ENCODE measurements at regions not wholly inside any gene's neighbourhood (a gene's known extent, or its start where the extent isn't known, plus 50 kb on each side); places are given as distances from the start of the nearest gene placed in this dataset.

GRCh38 chr3:22942981-22943380 is 260.1 kb upstream of the UBE2E2 start:
- H3K9me3 ChIP-seq (ENCODE audit: insufficient read depth, low read length, severe bottlenecking): no peaks in the 10 kb centered on the region
- H3K9ac ChIP-seq (ENCODE audit: low read depth, low read length): no peak overlapping the region
- TF ChIP-seq EZH2 (IDR thresholded peaks at IDR 0.05; ENCODE audit: borderline replicate concordance, low read depth, low read length, severe bottlenecking): no peak
- no peaks in the 10 kb centered on the region for H3K79me2 ChIP-seq (ENCODE audit: insufficient read depth, low read length)
- DNase-seq (no peak), ATAC-seq (ENCODE audit: insufficient read depth, low read depth) (no peak)
- H3K27me3 ChIP-seq (ENCODE audit: insufficient read depth, low read length, poor library complexity): no peaks in the 10 kb centered on the region
- H3K36me3 ChIP-seq (ENCODE audit: insufficient read depth, low read length): no peaks in the 10 kb centered on the region
- H3K4me1 ChIP-seq (ENCODE audit: insufficient read depth, low read length): no peaks in the 10 kb centered on the region
- H3K4me3 ChIP-seq (ENCODE audit: low read depth in 1 of 2, low read length in 2 of 2): no peak overlapping the region
- H4K20me1 ChIP-seq (ENCODE audit: insufficient read depth, low read length): no peaks in the 10 kb centered on the region
- no peak overlapping the region for H3K4me2 ChIP-seq (ENCODE audit: insufficient read depth, low read length)
- no peak overlapping the region for H2AFZ ChIP-seq (ENCODE audit: low read depth, low read length)
- H3K27ac ChIP-seq (ENCODE audit: low read length): no peak overlapping the region

- no peaks in the 10 kb centered on the region for H4K20me1 ChIP-seq (ENCODE audit: insufficient read depth, low read length)
- no peaks in the 10 kb centered on the region for H3K4me1 ChIP-seq (ENCODE audit: insufficient read depth, low read length)
- no peak overlapping the region for H3K9ac ChIP-seq (ENCODE audit: low read depth, low read length)
- H3K79me2 ChIP-seq (ENCODE audit: insufficient read depth, low read length): no peaks in the 10 kb centered on the region
- no peak overlapping the region for H3K4me2 ChIP-seq (ENCODE audit: insufficient read depth, low read length)
- no peak overlapping the region for H3K27ac ChIP-seq (ENCODE audit: low read length)
- H3K9me3 ChIP-seq (ENCODE audit: insufficient read depth, low read length, severe bottlenecking): no peaks in the 10 kb centered on the region
- ATAC-seq (ENCODE audit: insufficient read depth, low read depth) (no peak), DNase-seq (no peak)
- no peaks in the 10 kb centered on the region for H3K27me3 ChIP-seq (ENCODE audit: insufficient read depth, low read length, poor library complexity)
- TF ChIP-seq EZH2 (IDR thresholded peaks at IDR 0.05; ENCODE audit: borderline replicate concordance, low read depth, low read length, severe bottlenecking): no peak
- TF ChIP-seq, protein P1, sequence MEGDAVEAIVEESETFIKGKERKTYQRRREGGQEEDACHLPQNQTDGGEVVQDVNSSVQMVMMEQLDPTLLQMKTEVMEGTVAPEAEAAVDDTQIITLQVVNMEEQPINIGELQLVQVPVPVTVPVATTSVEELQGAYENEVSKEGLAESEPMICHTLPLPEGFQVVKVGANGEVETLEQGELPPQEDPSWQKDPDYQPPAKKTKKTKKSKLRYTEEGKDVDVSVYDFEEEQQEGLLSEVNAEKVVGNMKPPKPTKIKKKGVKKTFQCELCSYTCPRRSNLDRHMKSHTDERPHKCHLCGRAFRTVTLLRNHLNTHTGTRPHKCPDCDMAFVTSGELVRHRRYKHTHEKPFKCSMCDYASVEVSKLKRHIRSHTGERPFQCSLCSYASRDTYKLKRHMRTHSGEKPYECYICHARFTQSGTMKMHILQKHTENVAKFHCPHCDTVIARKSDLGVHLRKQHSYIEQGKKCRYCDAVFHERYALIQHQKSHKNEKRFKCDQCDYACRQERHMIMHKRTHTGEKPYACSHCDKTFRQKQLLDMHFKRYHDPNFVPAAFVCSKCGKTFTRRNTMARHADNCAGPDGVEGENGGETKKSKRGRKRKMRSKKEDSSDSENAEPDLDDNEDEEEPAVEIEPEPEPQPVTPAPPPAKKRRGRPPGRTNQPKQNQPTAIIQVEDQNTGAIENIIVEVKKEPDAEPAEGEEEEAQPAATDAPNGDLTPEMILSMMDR (IDR thresholded peaks at IDR 0.05; ENCODE audit: borderline replicate concordance, extremely low read depth, low read length, poor library complexity, severe bottlenecking): no peak
- no peak overlapping the region for H3K4me3 ChIP-seq (ENCODE audit: low read depth in 1 of 2, low read length in 2 of 2)
- H3K36me3 ChIP-seq (ENCODE audit: insufficient read depth, low read length): no peaks in the 10 kb centered on the region
- no peak overlapping the region for H2AFZ ChIP-seq (ENCODE audit: low read depth, low read length)
Measured at GRCh38 chr3:22947851-22948250, 255.3 kb upstream of the UBE2E2 start.

DNA sequence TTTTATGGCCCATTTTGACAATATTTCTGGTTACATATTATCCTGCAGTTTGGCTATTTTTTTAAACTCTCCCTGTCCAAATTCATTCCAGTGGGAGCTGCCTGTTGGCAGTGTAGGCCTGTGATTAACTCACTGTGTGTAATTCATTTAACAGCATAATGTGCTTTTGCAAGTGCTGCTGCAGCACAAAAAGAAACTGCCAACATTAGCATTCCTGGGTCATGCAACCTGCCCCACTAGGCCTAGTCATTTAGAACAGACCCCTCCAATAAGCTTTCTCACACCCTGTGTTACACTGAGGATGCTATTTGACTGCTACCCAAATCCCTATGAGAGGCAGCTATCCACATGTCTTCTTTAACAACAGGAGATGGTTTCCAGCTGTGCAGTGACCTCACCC is 251.2 kb upstream of the UBE2E2 start:
- H4K20me1 ChIP-seq (ENCODE audit: insufficient read depth, low read length): no peaks in the 10 kb centered on the region
- H3K36me3 ChIP-seq (ENCODE audit: insufficient read depth, low read length): no peaks in the 10 kb centered on the region
- H3K27ac ChIP-seq (ENCODE audit: low read length): no peak overlapping the region
- TF ChIP-seq EZH2 (IDR thresholded peaks at IDR 0.05; ENCODE audit: borderline replicate concordance, low read depth, low read length, severe bottlenecking): no peak
- TF ChIP-seq, protein P1 (IDR thresholded peaks at IDR 0.05; ENCODE audit: borderline replicate concordance, extremely low read depth, low read length, poor library complexity, severe bottlenecking): no peak
- H3K9ac ChIP-seq (ENCODE audit: low read depth, low read length): no peak overlapping the region
- no peak for ATAC-seq (ENCODE audit: insufficient read depth, low read depth)
- H2AFZ ChIP-seq (ENCODE audit: low read depth, low read length): no peak overlapping the region
- DNase-seq: no peak
- H3K4me3 ChIP-seq (ENCODE audit: low read depth in 1 of 2, low read length in 2 of 2): no peak overlapping the region
- no peak overlapping the region for H3K4me2 ChIP-seq (ENCODE audit: insufficient read depth, low read length)
- no peaks in the 10 kb centered on the region for H3K27me3 ChIP-seq (ENCODE audit: insufficient read depth, low read length, poor library complexity)
- no peaks in the 10 kb centered on the region for H3K4me1 ChIP-seq (ENCODE audit: insufficient read depth, low read length)
- no peaks in the 10 kb centered on the region for H3K9me3 ChIP-seq (ENCODE audit: insufficient read depth, low read length, severe bottlenecking)
- H3K79me2 ChIP-seq (ENCODE audit: insufficient read depth, low read length): no peaks in the 10 kb centered on the region

DNA sequence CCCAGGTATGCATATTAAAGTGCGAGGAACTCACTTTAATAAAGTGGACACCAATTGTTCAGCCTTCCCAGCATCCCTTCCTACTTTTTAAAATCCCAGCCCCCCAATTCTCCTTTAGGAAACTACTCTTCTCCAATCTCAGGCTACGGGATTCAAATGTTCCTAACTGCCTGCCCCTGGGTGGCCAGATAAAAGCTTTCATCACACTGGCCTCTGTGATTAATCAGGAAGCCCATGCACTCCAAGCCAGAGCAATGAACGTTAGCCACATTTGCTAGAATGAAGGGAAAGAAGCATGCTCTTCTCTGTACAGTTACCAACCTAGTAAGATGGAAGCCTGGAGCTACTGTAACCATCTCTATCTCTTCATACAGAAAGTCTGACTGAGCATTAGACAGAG is 250.3 kb upstream of the UBE2E2 start:
- TF ChIP-seq, protein P1 (IDR thresholded peaks at IDR 0.05; ENCODE audit: borderline replicate concordance, extremely low read depth, low read length, poor library complexity, severe bottlenecking): no peak
- TF ChIP-seq EZH2 (IDR thresholded peaks at IDR 0.05; ENCODE audit: borderline replicate concordance, low read depth, low read length, severe bottlenecking): no peak
- H2AFZ ChIP-seq (ENCODE audit: low read depth, low read length): no peak overlapping the region
- no peaks in the 10 kb centered on the region for H3K27me3 ChIP-seq (ENCODE audit: insufficient read depth, low read length, poor library complexity)
- H3K9ac ChIP-seq (ENCODE audit: low read depth, low read length): no peak overlapping the region
- no peak overlapping the region for H3K27ac ChIP-seq (ENCODE audit: low read length)
- no peak overlapping the region for H3K4me2 ChIP-seq (ENCODE audit: insufficient read depth, low read length)
- no peak for DNase-seq
- H4K20me1 ChIP-seq (ENCODE audit: insufficient read depth, low read length): no peaks in the 10 kb centered on the region
- H3K79me2 ChIP-seq (ENCODE audit: insufficient read depth, low read length): no peaks in the 10 kb centered on the region
- no peak overlapping the region for H3K4me3 ChIP-seq (ENCODE audit: low read depth in 1 of 2, low read length in 2 of 2)
- H3K4me1 ChIP-seq (ENCODE audit: insufficient read depth, low read length): no peaks in the 10 kb centered on the region
- H3K9me3 ChIP-seq (ENCODE audit: insufficient read depth, low read length, severe bottlenecking): no peaks in the 10 kb centered on the region
- no peak for ATAC-seq (ENCODE audit: insufficient read depth, low read depth)
- H3K36me3 ChIP-seq (ENCODE audit: insufficient read depth, low read length): no peaks in the 10 kb centered on the region

All from DND-41 (cell line).